IPS-18a (cell line): ENCODE measurements at regions not wholly inside any gene's neighbourhood (a gene's known extent, or its start where the extent isn't known, plus 50 kb on each side); places are given as distances from the start of the nearest gene placed in this dataset.
"Not testable (repeated sequence)": the region's sequence is repeated elsewhere in the genome, so short reads cannot be mapped to it uniquely, and the experiment has no call there.

Experiments
- H3K27ac ChIP-seq: one replicate; pipeline ENCODE4 v1.5.1; 2013; ENCODE audit warnings: low read length
- H3K27me3 ChIP-seq: one replicate; pipeline ENCODE4 v1.6.1; 2013; ENCODE audit warnings: mild to moderate bottlenecking, low read length; ENCODE audit not compliant: control insufficient read depth, insufficient read depth
- H3K36me3 ChIP-seq: one replicate; pipeline ENCODE4 v1.6.1; 2013; ENCODE audit warnings: low read depth, low read length; ENCODE audit not compliant: control insufficient read depth
- H3K4me1 ChIP-seq: one replicate; pipeline ENCODE4 v1.6.1; 2013; ENCODE audit warnings: low read depth, low read length; ENCODE audit not compliant: control insufficient read depth
- H3K4me3 ChIP-seq: one replicate; pipeline ENCODE4 v1.5.1; 2013; ENCODE audit warnings: low read length
- H3K9ac ChIP-seq: one replicate; pipeline ENCODE4 v1.6.1; 2013; ENCODE audit warnings: mild to moderate bottlenecking, low read length, moderate library complexity
- H3K9me3 ChIP-seq: one replicate; pipeline ENCODE4 v1.6.1; 2013; ENCODE audit warnings: low read depth, low read length; ENCODE audit not compliant: control insufficient read depth

GRCh38 chrX:81959964-81960363 is 758.1 kb downstream of the SH3BGRL start:
- no peak overlapping the region for H3K4me3 ChIP-seq
- no peak overlapping the region for H3K9ac ChIP-seq
- no peaks in the 10 kb centered on the region for H3K36me3 ChIP-seq
- H3K27ac ChIP-seq, result no peak overlapping the region
- peaks cover 10% of the 10 kb centered on the region for H3K9me3 ChIP-seq
- no peaks in the 10 kb centered on the region for H3K27me3 ChIP-seq
- H3K4me1 ChIP-seq, result no peaks in the 10 kb centered on the region

GRCh38 chrX:81974413-81974812 is 772.5 kb downstream of the SH3BGRL start:
- H3K27me3 ChIP-seq, H3K9ac ChIP-seq, H3K4me1 ChIP-seq, H3K36me3 ChIP-seq, H3K27ac ChIP-seq, H3K4me3 ChIP-seq: not testable (repeated sequence)
- H3K9me3 ChIP-seq, result peaks cover 14% of the 10 kb centered on the region

GRCh38 chrX:81979806-81980515 is 778.1 kb downstream of the SH3BGRL start:
- no peak overlapping the region for H3K27ac ChIP-seq
- no peak overlapping the region for H3K4me3 ChIP-seq
- H3K36me3 ChIP-seq, result no peaks in the 10 kb centered on the region
- H3K4me1 ChIP-seq, result no peaks in the 10 kb centered on the region
- H3K27me3 ChIP-seq, result no peaks in the 10 kb centered on the region
- H3K9ac ChIP-seq, result no peak overlapping the region
- H3K9me3 ChIP-seq, result peaks cover 10% of the 10 kb centered on the region

GRCh38 chrX:81987217-81987616 is 785.3 kb downstream of the SH3BGRL start:
- not testable (repeated sequence) for H3K9ac ChIP-seq, H3K4me1 ChIP-seq, H3K36me3 ChIP-seq, H3K27me3 ChIP-seq, H3K27ac ChIP-seq, H3K9me3 ChIP-seq, H3K4me3 ChIP-seq

DNA sequence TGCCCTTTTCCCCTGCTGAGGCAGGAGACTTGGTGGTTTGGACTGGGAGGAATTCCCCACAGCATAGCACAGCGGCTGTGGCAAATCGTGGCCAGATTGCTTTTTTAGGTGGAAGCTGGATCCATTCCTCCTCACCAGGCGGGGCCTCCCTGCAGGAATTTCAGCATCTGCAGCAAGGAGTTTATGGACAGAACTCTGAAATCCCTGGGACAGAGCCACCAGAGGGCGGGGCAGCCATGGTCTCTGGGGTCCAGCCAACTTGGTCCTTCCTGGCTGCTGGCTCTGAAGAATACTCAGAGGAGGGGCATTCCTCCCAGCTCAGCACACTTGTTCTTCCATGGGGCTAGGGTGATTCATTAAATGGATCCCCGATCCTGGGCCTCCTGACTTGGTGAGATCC is 794.3 kb downstream of the SH3BGRL start:
- H3K9ac ChIP-seq, result no peak overlapping the region
- peaks cover 51% of the 10 kb centered on the region for H3K9me3 ChIP-seq
- no peaks in the 10 kb centered on the region for H3K4me1 ChIP-seq
- no peaks in the 10 kb centered on the region for H3K27me3 ChIP-seq
- H3K36me3 ChIP-seq, result no peaks in the 10 kb centered on the region
- H3K27ac ChIP-seq, result no peak overlapping the region
- no peak overlapping the region for H3K4me3 ChIP-seq

DNA sequence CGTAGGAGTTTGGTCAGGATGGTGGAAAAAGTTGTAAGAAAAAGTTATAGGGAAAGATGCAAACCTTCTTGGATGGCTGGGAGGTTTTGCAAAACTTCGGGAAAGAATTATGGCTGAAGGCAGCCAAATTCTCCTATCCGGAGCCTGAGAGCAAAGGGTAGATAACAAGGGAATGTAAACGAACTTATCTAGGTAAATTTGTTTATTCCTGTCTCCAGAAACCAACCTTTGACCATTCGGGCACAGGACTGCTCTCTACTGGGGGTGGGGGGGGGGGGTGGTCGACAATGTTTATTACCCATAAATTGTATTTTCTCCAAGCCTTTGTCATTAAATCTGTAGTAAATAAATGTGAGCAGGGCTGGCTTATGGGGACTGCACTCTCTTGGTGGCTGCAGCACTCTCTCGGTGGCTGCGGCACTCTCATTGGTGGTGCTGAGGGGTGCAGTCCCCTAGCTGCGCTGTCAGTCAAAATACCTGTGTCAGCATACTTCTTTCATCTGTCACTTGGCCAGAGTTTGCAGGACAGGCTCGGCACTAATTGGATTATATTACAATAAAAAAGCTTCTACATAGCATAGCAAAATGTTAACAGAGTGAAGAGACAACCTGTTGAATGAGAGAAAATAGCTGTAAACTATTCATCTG is 827.8 kb downstream of the SH3BGRL start:
- Histone ChIP-seq H3K9me3 (peaks cover 37% of the 10 kb centered on the region), H3K4me1 (no peaks in the 10 kb centered on the region), H3K9ac (no peak overlapping the region), H3K27ac (no peak overlapping the region), H3K4me3 (no peak overlapping the region), H3K27me3 (no peaks in the 10 kb centered on the region), H3K36me3 (no peaks in the 10 kb centered on the region)

DNA sequence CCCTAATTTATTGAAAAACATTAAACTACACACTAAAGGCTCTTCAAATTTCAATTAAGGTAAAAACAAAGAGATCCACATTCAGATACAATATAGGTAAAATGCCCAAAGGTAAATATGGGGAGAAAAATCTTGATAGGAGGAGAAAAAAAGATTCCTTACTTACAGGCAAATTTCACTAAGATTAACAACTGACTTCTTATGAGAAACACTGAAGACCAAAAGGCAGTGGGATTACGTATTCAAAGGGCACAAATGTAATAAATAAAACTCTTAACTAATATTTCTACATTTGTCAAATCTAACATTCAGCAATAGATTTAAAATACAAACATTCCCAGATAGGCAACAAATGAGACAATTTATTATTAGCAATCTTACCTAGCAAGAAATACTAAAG is 829.3 kb downstream of the SH3BGRL start:
- Histone ChIP-seq H3K9ac (no peak overlapping the region), H3K27me3 (no peaks in the 10 kb centered on the region), H3K36me3 (no peaks in the 10 kb centered on the region), H3K4me1 (no peaks in the 10 kb centered on the region), H3K27ac (no peak overlapping the region), H3K4me3 (no peak overlapping the region), H3K9me3 (peaks cover 33% of the 10 kb centered on the region)

DNA sequence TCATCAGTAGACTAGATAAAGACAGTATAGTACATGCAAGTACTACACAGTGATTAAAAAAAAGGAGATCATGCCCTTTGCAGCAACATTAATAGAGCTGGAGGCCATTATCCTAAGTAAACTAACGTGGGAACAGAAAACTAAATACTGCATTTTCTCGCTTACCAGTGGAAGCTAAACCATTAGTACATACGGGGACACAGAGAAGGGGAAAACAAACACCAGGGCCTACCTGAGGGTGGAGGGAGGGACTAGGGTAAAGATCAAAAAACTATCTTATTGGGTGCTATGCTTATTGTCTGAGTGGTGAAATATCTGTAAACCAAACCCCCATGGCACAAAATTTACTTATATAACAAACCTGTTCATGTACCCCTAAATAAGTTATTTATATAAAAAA is 836.9 kb downstream of the SH3BGRL start:
- Histone ChIP-seq H3K4me1 (no peaks in the 10 kb centered on the region), H3K4me3 (no peak overlapping the region), H3K9ac (no peak overlapping the region), H3K9me3 (peaks cover 27% of the 10 kb centered on the region), H3K27ac (no peak overlapping the region), H3K36me3 (no peaks in the 10 kb centered on the region), H3K27me3 (no peaks in the 10 kb centered on the region)

DNA sequence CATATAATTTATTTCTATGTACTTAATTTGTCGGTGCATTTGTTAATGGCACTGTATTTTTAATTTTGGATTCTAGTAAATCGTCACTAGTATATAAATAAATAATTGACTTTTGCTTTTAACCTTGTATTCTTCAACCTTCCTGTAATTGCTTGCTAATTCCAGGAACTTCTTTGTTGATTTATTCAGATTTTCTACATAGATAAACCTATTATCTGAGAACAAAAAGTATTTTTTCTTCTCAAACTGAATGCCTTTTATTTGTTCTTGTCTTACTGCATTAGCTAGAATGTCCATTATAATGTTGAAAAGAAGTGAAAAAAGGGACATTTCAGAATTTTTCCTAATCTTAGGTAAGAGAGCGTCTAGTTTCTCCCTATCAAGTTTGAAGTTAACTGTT is 839.1 kb downstream of the SH3BGRL start:
- Histone ChIP-seq H3K27ac (no peak overlapping the region), H3K9me3 (peaks cover 38% of the 10 kb centered on the region), H3K9ac (no peak overlapping the region), H3K27me3 (no peaks in the 10 kb centered on the region), H3K36me3 (no peaks in the 10 kb centered on the region), H3K4me1 (no peaks in the 10 kb centered on the region), H3K4me3 (no peak overlapping the region)

DNA sequence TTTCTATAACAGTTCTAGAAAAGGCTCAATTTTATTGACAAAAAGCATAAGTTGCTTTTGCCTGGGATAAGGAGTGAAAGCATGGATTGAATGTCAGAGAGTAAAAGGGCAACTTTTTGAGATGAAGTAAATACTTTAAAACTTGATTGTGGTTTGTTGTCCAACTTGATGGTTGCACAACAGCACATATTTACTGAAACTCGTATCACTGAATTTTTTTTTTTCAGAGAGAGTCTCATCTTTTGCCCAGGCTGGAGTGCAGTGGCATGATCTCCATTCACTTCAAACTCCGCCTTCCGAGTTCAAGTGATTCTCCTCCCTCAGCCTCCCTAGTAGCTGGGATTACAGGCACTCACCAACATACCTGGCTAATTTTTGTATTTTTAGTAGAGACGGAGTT is 856.8 kb downstream of the SH3BGRL start:
- H3K36me3 ChIP-seq, result no peaks in the 10 kb centered on the region
- H3K9me3 ChIP-seq, result peaks cover 14% of the 10 kb centered on the region
- H3K27me3 ChIP-seq, result no peaks in the 10 kb centered on the region

GRCh38 chrX:82070948-82071347 is 869.0 kb downstream of the SH3BGRL start:
- peaks cover 12% of the 10 kb centered on the region for H3K9me3 ChIP-seq
- H3K36me3 ChIP-seq, result no peaks in the 10 kb centered on the region
- no peak overlapping the region for H3K27ac ChIP-seq
- H3K9ac ChIP-seq, result no peak overlapping the region
- H3K4me3 ChIP-seq, result no peak overlapping the region
- no peaks in the 10 kb centered on the region for H3K27me3 ChIP-seq
- H3K4me1 ChIP-seq, result no peaks in the 10 kb centered on the region

More for the DNA sequence above, 856.8 kb downstream of the SH3BGRL start:
- Histone ChIP-seq H3K9ac (no peak overlapping the region), H3K4me3 (no peak overlapping the region), H3K27ac (no peak overlapping the region), H3K4me1 (no peaks in the 10 kb centered on the region)

DNA sequence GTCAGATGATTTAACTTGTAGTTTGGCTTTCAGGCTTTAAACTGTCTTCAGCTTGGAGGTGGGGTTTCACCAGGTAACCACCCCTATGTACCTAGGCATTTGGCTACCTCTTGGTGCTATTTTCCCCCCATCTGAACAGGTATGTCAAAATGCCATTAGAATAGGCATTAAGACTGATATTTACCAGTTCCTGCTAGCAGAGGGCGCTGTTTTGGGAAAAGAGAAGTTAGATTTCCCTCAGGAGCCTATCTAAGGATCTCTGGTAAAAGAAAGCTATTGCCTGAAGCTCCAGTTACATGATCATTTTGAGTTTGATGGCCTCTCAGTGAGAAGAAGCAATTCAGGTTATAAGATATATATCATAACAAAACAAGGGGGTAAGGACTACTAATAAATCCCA is 879.1 kb downstream of the SH3BGRL start:
- Histone ChIP-seq H3K27me3 (no peaks in the 10 kb centered on the region), H3K9me3 (peaks cover 34% of the 10 kb centered on the region)

More for the DNA sequence above, 879.1 kb downstream of the SH3BGRL start:
- Histone ChIP-seq H3K36me3 (no peaks in the 10 kb centered on the region), H3K4me1 (no peaks in the 10 kb centered on the region), H3K9ac (no peak overlapping the region), H3K27ac (no peak overlapping the region), H3K4me3 (no peak overlapping the region)
